Tibial nerve (tissue), 4 donors: ENCODE measurements at regions not wholly inside any gene's neighbourhood (a gene's known extent, or its start where the extent isn't known, plus 50 kb on each side); places are given as distances from the start of the nearest gene placed in this dataset.
A peak's percentile ranks its signal among the peaks of the same experiment; 100 is the strongest.

Experiments
- DNase-seq, 2 donors: peaks; one replicate each; pipeline ENCODE4 v3.0.0-alpha.2; 2019; ENCODE audit warnings: low spot score in 2 of 2
- H3K27ac ChIP-seq, 4 donors: fragments of 200-600 bp; sonication (generic) in 3 of 4; one replicate each; pipeline ENCODE4 v1.5.1; 2017 to 2019; ENCODE audit warnings: mild to moderate bottlenecking in 1 of 4
- H3K27me3 ChIP-seq, 2 donors: fragments of 200-600 bp; sonication (generic) in 1 of 2; one replicate each; pipeline versions ENCODE4 v1.5.1 to v1.6.0; 2017 to 2019
- H3K36me3 ChIP-seq, 3 donors: fragments of 200-600 bp; sonication (generic); one replicate each; pipeline ENCODE4 v1.5.1; 2018 to 2019
- H3K4me1 ChIP-seq, 4 donors: fragments of 200-600 bp; sonication (generic) in 3 of 4; one replicate each; pipeline ENCODE4 v1.5.1; 2017 to 2019
- H3K4me3 ChIP-seq, 4 donors: fragments of 200-600 bp; sonication (generic) in 3 of 4; one replicate each; pipeline ENCODE4 v1.5.1; 2017 to 2019; ENCODE audit warnings: mild to moderate bottlenecking in 1 of 4, moderate library complexity in 1 of 4
- H3K9me3 ChIP-seq, 4 donors: fragments of 200-600 bp; sonication (generic) in 3 of 4; one replicate each; pipeline ENCODE4 v1.5.1; 2017 to 2019
- CTCF ChIP-seq, 5 experiments: fragments of 200-600 bp in 3 of 5; fragments of 450-650 bp in 2 of 5; sonication (generic) in 3 of 5; IDR thresholded peaks; one replicate each; pipeline ENCODE4 v1.5.1; 2016 to 2019; ENCODE audit warnings: antibody characterized with exemption in 5 of 5, mild to moderate bottlenecking in 3 of 5, moderate library complexity in 2 of 5
- EP300 ChIP-seq, 2 donors: sonication (generic); formaldehyde crosslinking; IDR thresholded peaks; one replicate each; pipeline ENCODE4 v1.6.1; 2017; ENCODE audit warnings: antibody characterized with exemption in 2 of 2, mild to moderate bottlenecking in 1 of 2
- POLR2A ChIP-seq, 2 donors: fragments of 450-650 bp; IDR thresholded peaks; one replicate each; pipeline ENCODE4 v1.6.1; 2017; ENCODE audit warnings: antibody characterized with exemption in 2 of 2, mild to moderate bottlenecking in 2 of 2, moderate library complexity in 2 of 2
- WGBS, 2 donors: methylation state at CpG; one replicate each; pipeline ENCODE4 v1.1.5; 2018; 5-methylcytosine and 5-hydroxymethylcytosine counted together

- H3K4me1 ChIP-seq: peaks cover 0 to 8% (median under 1%) of the 10 kb centered on the region in 4 donors
- 87 to 91% methylated on average over 23 of the region's 23 CpGs for WGBS, 2 donors
- H3K4me3 ChIP-seq: no peak overlapping the region
- H3K27ac ChIP-seq: no peak overlapping the region
- no peaks in the 10 kb centered on the region for H3K9me3 ChIP-seq
- DNase-seq: no peak
- no peaks in the 10 kb centered on the region for H3K36me3 ChIP-seq
- no peaks in the 10 kb centered on the region for H3K27me3 ChIP-seq
- TF ChIP-seq CTCF (IDR thresholded peaks at IDR 0.05) (no peak), POLR2A (IDR thresholded peaks at IDR 0.05) (no peak), EP300 (IDR thresholded peaks at IDR 0.05) (no peak)
These were observed 57.1 kb upstream of the RNU6ATAC start for GRCh38 chr9:134221273-134222017.

GRCh38 chr9:134222018-134222573 is 57.7 kb upstream of the RNU6ATAC start:
- 64 to 75% methylated on average over 10 to 12 of the region's 12 CpGs for WGBS, 2 donors
- no peak for DNase-seq
- no peak for TF ChIP-seq EP300 (IDR thresholded peaks at IDR 0.05)
- TF ChIP-seq POLR2A (IDR thresholded peaks at IDR 0.05): no peak
- no peak for TF ChIP-seq CTCF (IDR thresholded peaks at IDR 0.05)

GRCh38 chr9:134223091-134223490 is 58.7 kb upstream of the RNU6ATAC start:
- no peaks in the 10 kb centered on the region for H3K36me3 ChIP-seq
- H3K4me3 ChIP-seq: no peak overlapping the region
- H3K4me1 ChIP-seq: peaks cover 0 to 13% (median 0%) of the 10 kb centered on the region in 4 donors
- 70 to 84% methylated on average over 11 of the region's 11 CpGs for WGBS, 2 donors
- H3K27me3 ChIP-seq: no peaks in the 10 kb centered on the region
- H3K27ac ChIP-seq: peak overlapping the region in 2 of 4 donors; percentile 4 to 11
- DNase-seq: peak in 1 of 2 donors; percentile 12
- H3K9me3 ChIP-seq: no peaks in the 10 kb centered on the region
- TF ChIP-seq CTCF (IDR thresholded peaks at IDR 0.05) (no peak), POLR2A (IDR thresholded peaks at IDR 0.05) (no peak), EP300 (IDR thresholded peaks at IDR 0.05) (no peak)

More at GRCh38 chr9:134222018-134222573, 57.7 kb upstream of the RNU6ATAC start:
- Histone ChIP-seq H3K27me3 (no peaks in the 10 kb centered on the region), H3K36me3 (no peaks in the 10 kb centered on the region), H3K27ac (no peak overlapping the region), H3K4me1 (peaks cover 0 to 6% (median 0%) of the 10 kb centered on the region in 4 donors), H3K9me3 (no peaks in the 10 kb centered on the region), H3K4me3 (no peak overlapping the region)

GRCh38 chr9:134223591-134224122 is 59.3 kb upstream of the RNU6ATAC start:
- no peaks in the 10 kb centered on the region for H3K27me3 ChIP-seq
- no peak for DNase-seq
- H3K4me1 ChIP-seq: peaks cover 0 to 17% (median 0%) of the 10 kb centered on the region in 4 donors
- WGBS, 2 donors: 83 to 87% methylated on average over 15 of the region's 15 CpGs
- H3K4me3 ChIP-seq: no peak overlapping the region
- peak overlapping the region in 2 of 4 donors; percentile 4 to 11 for H3K27ac ChIP-seq
- no peaks in the 10 kb centered on the region for H3K36me3 ChIP-seq
- no peaks in the 10 kb centered on the region for H3K9me3 ChIP-seq
- no peak for TF ChIP-seq CTCF (IDR thresholded peaks at IDR 0.05)
- no peak for TF ChIP-seq EP300 (IDR thresholded peaks at IDR 0.05)
- TF ChIP-seq POLR2A (IDR thresholded peaks at IDR 0.05): no peak

GRCh38 chr9:134224127-134224526 is 59.8 kb upstream of the RNU6ATAC start:
- H3K4me1 ChIP-seq: peaks cover 0 to 17% (median 0%) of the 10 kb centered on the region in 4 donors
- peak overlapping the region in 1 of 4 donors; percentile 11 for H3K27ac ChIP-seq
- H3K36me3 ChIP-seq: no peaks in the 10 kb centered on the region
- no peak for TF ChIP-seq CTCF (IDR thresholded peaks at IDR 0.05)
- no peak for TF ChIP-seq POLR2A (IDR thresholded peaks at IDR 0.05)
- TF ChIP-seq EP300 (IDR thresholded peaks at IDR 0.05): no peak
- no peaks in the 10 kb centered on the region for H3K27me3 ChIP-seq
- no peak for DNase-seq
- no peak overlapping the region for H3K4me3 ChIP-seq
- WGBS, 2 donors: 81 to 84% methylated on average over 9 of the region's 9 CpGs
- no peaks in the 10 kb centered on the region for H3K9me3 ChIP-seq
